HG03439 (cell line): ENCODE measurements at regions not wholly inside any gene's neighbourhood (a gene's known extent, or its start where the extent isn't known, plus 50 kb on each side); places are given as distances from the start of the nearest gene placed in this dataset.

Source experiments
- ATAC-seq: cut with Tn5 transposase; IDR thresholded peaks from one replicate; pipeline ENCODE4 v1.9.1; 2021; ENCODE audit warnings: mild to moderate bottlenecking, moderate library complexity; ENCODE audit not compliant: unreplicated experiment

DNA sequence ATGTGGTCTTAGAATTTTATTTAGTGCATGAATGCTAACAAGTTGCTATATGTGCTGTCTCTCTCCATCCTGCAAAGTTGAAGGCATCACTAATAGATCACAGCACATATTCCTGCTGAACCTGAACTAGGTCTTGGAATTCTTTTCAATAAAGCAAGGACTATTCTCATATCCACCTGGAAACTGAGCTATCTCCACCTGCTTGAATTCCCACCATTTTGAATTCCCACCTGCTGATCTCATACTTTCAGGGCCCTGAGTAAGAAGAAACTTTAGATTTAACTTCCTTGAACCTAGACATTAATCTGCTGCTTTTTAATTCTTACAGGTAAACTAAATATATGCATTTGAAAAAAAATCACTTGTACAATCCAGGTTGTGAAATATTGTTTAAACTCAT lies 445.3 kb upstream of the CCL2 start:
- ATAC-seq = no peak

DNA sequence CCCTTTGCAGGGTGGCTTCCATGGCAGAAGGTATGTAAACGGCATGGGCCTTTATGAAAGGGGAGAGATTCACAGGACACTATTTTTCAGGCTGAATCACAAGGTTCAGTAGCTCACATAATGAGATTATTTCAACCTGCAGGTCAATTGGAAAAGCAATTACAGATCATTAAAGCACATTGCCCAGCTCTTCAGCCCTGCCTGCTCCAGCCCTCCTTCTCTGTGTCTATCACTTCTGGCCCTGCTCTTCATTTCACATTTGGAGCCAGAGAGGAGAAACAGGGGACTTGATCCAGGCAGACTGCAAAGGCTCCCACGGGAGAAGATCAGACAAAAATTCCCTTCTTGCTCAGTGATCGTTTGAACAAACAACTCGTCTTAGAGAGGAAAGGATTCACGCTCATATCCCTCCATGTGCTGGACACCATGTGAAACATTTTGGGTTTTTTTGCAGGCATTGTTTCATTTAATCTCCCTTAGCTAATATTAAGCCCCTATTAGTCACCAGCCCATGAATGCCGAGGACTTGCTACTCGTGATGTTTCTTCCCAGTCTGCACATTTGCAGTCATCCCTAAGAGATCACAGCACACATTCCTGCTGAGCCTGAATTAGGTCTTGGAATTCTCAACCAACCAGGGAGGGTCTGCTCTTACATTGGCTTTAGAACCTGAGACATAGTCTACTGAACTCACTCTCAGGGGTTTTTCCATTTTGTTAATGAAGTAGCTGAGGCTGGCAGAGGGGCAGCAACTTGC lies 443.9 kb upstream of the CCL2 start:
- no peak for ATAC-seq

DNA sequence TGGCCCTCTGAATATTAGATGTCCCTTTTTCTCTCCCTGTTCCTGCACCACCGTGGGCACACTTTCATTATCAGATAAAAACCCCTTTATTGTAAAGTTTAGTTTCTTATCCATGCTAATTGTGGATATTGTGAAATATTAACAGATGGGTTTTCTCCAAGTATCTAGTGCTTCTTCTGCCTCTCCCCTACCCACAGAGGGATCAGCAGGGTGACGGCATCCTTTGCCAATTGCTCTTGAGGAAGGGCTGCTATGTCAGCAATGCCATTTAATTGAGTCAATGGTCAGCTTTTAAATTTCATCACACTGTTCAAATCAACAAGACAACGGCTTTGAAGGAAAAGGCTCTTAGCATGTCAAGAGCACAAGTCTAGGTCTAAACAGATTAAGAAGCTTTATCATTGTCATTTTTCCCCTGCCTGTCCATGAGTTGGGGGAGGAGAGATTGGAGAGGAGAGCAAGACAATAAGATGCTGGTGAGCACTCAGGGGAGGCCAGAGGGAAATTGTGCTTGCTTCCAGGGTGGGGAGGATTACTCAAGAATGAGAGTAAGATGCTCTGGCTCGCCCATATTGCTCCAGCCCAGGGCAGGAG lies 443.0 kb upstream of the CCL2 start:
- ATAC-seq = no peak

DNA sequence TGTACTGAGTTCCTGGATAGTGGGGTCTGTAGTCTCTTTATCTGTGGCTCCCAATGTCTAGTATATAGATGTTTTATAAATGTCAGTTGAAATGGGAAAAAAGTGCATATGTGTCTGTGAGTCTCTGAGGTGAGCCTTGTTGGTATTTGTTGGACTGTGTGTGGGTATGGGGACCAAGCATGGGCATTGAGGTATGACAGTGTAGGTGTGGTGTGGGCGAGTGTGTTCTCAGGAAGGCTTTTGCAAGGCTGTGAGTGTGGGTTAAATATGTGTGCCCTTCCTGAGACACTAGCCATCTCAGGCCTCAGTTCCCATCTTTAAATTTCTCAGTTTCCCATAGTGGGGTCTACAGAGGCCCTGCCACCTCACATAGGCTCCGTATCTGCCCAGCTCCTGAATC lies 440.2 kb upstream of the CCL2 start:
- ATAC-seq = no peak

DNA sequence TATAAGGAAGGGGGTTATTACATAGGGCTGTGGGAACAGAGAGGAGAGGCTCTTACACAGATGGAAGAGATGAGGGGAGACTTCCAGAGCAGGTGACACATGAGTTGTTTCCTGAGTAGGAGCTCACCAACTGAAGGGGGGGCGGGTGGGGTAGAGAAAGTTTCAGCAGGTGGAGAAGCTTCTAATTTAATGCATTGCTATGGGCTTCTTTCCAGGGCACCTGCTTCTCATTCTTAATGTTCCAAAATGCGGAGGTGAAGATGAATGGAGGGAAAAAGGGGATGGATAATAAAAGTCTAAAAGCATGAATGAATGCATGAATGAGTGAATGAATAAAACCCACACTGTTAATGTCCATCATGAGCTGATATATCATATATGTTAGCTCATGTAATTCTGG lies 439.0 kb upstream of the CCL2 start:
- ATAC-seq = no peak

DNA sequence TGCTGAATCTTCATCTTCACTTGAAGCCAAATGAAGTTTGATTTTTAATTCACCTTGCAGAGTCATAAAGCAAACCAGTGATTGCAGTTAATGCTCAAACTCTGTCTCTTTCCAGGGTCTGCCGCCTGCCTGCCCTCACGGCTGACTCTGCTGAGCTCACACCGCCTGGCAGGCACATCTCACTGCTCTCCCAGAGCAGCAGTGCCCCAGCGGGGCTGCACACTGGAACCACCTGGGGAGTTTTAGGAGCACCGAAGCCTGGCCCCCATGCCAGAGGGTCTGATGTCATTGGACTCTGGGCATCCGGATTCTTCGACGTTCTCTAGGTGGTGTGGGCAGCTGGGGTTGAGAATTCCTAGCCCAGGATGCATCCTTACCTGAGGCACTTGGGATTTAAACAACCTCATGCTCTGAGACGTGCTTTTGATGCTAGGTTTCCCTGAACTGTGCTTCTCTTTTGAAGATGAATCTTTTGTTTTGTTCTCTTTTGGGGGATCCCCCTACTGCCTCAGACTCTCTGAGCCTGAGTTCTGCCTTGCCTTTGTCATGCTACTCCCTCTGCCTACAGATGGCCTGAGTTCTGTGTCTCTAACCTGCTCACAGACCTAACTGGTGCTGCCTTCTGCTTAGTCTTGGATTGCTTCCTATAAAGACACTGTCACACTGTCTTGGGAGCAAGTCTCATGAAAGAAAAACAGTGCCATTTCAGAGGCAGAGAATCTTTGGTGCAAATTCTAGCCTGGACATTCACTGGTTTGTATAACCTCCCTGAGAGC lies 438.1 kb upstream of the CCL2 start:
- no peak for ATAC-seq

DNA sequence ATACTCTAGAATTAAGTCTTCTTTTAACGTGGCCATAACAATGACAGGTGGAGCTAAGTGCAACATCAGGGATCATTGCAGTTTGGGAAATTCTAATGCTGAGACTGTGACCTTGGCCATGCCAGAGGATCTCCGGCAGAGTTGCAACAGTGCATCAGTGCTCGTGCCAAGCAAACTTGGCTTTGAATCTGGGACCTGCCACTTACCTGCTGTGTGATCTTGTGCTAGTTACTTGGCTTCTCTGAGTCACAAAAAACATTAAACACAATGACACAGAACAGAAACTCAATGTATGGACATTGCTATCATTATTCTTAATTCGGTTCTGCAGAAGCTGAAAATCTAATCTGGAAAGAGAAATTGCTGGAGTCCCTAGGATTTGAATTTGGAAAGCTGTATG lies 435.5 kb upstream of the CCL2 start:
- ATAC-seq = no peak

DNA sequence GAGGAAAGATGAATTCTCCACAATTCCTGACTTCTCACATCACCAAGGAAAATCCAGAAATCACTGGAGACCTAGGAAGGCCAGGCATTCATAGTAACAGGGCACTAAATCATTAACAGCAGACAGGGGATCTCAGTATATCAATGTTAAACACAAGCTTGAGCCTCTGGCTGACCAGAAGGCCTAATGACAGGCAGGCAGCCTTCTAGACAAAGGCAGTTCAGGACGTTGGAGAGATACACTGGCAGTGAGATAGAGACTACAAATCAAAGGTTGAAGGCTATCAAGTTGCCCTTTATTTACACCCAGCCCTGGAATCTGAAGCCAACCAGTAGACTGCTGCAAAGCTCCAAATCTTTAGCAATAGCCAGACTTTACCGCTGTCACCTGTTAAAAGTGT lies 422.8 kb upstream of the CCL2 start:
- no peak for ATAC-seq

DNA sequence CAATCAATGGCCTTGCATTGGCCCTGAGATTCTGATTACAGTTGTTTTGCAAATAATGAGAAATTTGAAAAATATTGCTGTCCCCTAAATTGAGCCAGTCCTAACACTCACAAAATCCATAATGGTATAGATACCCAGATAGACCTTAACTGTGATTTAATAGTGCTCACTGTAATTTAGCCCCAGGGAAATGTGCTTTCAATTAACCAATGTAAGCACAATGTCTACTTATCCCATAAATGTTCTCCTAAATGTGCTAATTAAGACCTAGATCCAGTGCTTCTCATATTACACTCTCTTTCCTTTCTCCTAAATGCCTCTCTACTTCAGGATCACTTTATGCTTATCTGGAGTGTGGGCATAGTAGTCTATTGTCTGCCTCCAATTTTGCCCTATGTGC lies 417.8 kb upstream of the CCL2 start:
- no peak for ATAC-seq

DNA sequence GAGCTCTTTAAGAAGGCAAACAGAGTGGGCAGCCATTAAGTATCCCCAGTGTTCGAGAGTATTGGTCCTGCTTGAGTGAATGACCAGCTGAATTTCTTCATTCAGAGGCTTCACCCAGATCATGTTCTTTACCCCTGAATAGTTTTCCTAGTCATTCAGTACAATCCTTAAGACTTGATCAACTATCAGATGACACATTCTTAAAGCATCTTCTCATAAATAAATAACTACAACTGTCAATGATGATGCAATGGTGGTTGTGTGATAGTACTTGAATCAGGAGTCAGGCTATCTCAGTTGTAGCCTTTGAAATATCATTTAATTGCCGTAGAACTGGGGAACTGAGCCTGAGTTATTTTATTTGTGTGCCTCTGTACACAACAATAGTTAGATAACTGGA lies 416.8 kb upstream of the CCL2 start:
- ATAC-seq = no peak

DNA sequence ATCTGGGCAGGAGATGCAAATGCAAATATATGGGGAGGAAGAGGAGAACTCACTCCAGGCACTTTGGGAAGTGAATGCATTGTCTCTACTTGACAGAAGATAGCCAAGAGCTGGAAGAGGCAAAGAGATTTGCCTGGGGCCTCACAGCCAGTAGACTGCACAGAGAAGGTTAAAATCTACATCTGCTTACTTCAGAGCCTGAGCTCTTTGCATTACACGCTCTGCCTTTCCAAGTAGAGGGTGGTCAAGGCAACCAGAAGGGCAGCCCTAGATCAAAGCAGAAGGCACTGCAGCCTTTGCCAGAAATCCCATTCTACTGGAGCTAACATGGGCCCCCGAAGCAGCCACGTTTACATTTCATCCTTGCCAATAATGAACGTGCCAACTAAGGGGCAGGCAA lies 407.2 kb upstream of the CCL2 start:
- ATAC-seq = no peak

DNA sequence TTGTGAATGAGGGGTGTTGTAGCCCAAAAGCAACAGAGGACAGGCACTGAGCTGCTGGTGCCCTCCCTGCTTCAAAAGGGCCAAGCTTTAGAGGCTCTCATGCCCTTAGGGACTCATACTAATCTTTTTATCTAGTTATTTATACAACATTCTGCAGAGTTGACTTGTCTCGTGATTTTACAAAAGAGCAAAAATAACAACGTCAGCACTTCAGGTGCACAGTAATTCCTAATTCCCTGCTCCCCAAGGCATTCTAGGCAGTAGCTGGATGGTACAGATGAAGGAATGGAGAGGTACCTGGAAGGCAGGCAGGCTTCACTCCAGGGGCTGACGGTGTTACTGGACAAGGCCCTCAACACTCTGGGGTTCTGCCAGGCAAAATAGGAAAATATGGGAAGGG lies 406.7 kb upstream of the CCL2 start:
- ATAC-seq = no peak

DNA sequence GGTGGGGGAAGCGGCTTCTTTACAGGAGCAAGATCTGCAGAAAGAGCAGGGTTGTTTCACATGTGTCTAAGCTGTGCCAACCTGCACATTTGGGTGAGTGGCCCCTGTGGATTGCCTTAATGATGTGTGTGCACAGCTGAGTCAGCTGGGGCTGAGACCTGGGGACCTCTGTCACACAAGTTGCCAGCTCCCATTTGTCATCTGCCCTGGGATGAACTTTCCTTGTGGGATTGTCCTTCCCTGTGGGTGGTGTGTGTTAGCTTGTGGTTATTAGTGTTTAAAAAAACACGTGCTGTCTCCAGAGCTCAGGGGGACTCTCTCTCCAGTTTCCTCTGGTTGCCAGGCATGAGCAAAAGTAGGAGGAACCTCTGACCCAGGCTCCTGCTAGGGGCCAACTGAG lies 400.5 kb upstream of the CCL2 start:
- no peak for ATAC-seq

DNA sequence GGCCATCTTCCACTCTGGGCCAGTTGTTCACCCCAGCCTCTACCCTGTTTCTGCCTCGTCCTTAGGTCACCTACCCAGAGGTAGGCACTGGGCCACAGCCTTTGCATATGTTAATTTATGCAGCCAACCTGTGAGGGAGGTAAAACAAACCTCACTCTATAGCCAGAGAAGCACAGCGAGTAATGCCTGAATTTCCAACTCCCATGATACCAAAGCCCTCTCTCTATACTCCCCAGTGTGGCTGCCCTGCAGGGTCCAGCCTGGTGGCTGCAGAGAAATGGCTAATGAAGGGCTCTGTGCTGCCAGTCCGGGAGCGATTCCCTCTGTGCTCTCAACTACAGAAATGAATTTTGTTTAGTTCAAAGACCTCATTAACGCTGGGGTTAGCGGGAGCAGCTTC lies 397.0 kb upstream of the CCL2 start:
- no peak for ATAC-seq

DNA sequence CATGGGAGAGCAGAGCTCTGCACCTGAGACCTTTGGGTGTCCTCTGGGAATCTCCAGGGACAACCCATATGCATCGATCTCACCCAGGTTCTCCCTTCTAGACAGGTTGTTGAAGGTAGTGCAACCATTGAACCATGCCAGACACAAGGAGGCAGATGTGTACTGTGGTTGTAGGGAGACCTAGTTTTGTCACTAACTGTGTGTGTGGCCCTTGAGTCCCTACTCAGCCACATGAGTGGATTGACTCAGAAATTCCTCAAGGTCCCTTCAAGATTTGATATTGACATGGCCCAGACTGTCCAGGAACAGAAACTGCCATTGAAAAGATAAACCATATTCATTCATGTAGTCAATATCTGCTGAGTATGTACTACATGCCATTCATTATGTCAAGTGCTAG lies 396.4 kb upstream of the CCL2 start:
- ATAC-seq = no peak

DNA sequence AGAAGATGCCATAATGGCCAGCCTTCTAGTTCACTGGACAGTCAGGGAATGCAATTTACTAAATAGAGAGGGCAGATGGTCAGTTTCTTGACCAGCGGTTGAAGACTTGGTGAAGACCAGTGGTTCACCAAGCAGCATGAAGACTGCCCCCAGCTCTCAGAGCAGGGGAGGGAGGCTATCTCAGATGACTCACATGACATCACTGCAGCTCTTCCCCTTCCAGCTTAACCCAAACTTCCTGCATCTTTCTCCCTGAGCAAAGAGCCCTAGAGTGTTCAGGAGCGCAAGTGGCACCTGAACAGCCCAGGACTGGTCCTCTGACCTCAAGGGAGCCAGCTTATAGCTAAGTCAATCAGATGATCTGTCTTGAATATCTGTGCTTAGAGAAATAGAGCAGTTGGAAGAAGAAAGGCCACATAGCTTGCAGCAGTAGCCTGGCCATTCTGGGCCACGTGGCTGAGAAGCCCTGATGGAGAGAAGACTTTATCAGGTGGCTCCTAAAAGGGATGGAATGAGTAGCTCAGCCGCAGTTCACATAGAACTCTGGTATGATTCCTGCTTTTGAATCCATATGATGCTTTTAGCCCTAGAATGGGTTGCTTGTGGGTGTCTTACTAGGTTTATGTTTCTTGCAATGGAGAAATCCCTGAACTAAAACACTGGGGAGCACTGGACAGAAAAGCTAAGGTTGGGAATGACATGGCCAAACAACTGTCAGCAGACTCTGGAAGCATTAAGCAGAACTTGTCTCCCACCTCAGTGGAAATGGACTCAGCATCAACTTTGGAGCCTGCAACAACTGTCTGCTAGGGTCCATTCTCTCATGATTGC lies 392.1 kb upstream of the CCL2 start:
- no peak for ATAC-seq

DNA sequence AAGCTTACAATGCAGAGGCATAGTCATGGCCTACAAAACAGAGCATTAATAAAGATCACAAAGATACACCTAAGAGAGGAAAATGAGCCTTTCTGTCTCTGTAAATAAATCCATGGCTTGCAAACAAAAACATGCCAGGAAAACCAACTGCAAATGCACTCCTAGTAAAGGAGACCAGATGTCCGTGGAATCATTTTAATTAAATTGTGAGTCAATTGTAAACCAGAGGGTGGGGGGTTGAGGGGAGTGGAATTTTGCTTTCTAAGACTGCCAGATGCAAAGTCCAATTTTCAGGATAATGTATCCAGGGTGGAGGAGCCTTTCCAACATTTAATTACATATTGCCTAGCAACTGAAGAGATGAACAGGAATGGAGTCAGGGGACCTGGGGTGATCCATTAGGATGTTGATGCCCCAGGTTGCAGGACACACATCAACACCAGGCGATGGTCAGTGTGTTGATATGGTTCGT lies 390.3 kb upstream of the CCL2 start:
- ATAC-seq = no peak

DNA sequence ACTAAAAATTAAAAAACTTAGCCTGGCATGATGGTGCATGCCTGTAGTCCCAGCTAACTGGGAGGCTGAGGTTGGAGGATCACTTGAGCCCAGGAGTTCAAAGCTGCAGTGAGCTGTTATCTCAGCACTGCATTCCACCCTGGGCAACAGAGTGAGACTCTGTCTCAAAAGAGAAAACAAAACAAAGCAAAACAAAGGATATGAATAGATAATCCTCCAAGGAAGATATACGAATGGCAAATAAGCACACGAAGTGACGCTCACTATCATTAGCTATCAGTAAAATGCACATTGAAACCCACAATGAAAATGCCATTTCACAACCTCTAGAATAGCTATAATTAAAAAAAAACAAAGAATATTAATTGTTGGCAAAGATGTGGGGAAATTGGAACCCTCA lies 386.2 kb upstream of the CCL2 start:
- ATAC-seq = no peak

DNA sequence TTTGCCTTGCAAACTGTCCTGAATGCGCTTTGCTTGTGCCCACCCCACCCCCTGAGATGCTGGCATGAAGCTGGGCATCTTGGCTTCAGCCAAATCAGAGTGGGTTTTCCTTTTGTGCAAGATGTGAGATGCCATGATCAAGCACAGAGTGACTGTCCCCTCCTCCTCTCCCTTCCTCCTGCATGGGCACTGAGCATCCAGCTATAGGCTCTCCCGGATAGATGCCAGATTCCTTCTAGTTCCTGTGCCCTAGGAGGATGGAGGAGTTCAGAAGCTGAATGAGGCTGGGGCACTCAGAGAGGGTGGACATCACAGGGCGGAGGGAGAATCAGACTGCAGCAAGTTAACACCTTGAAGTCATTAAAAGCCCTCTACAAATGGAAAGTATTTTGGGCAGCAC lies 384.1 kb upstream of the CCL2 start:
- ATAC-seq = no peak

DNA sequence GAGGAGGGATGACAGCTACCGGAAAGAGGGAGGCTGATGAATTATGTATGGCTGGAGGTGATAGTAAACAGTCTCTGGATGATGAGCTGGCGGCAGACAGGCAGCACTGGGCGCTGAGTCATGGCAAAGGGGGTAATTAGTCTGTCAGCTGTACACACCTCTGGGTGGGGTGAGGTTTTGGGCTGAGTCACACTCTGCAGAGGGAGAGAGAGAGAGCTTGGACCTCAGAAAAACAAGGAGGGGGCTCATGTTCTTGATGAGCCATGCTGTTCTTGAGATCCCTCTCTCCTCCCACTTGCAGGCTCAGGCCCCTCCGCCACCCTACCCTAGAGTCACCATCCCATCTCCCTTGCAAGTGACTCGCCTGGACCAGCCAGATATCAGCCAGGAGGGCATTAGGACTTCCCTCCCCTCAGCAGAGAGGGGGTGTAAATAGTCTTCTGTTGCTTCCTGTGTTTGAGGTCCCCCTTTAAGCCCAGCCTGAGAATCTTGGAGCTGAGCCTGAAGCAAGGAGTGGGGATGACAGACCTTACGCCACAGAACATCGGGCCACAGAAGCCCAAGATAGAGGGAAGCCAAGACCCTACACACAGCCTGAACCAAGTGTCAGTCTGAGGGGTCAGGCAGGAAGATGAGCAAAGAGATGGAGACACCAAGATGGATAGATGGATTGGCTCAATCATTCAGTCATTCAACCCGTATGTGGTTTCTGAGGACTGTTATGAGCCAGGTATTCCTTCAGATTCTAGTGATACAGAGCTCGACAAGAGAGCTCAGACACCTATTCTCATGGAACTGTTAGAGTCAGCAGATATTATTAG lies 383.2 kb upstream of the CCL2 start:
- no peak for ATAC-seq
